ENCODE measurements at regions not wholly inside any gene's neighbourhood (a gene's known extent, or its start where the extent isn't known, plus 50 kb on each side); places are given as distances from the start of the nearest gene placed in this dataset.
"Not testable (repeated sequence)": the region's sequence is repeated elsewhere in the genome, so short reads cannot be mapped to it uniquely, and the experiment has no call there.

- DNase-seq (ENCODE audit: low spot score) = no peak
- no peak for ATAC-seq (ENCODE audit: low FRiP score)
- TF ChIP-seq, protein P1, sequence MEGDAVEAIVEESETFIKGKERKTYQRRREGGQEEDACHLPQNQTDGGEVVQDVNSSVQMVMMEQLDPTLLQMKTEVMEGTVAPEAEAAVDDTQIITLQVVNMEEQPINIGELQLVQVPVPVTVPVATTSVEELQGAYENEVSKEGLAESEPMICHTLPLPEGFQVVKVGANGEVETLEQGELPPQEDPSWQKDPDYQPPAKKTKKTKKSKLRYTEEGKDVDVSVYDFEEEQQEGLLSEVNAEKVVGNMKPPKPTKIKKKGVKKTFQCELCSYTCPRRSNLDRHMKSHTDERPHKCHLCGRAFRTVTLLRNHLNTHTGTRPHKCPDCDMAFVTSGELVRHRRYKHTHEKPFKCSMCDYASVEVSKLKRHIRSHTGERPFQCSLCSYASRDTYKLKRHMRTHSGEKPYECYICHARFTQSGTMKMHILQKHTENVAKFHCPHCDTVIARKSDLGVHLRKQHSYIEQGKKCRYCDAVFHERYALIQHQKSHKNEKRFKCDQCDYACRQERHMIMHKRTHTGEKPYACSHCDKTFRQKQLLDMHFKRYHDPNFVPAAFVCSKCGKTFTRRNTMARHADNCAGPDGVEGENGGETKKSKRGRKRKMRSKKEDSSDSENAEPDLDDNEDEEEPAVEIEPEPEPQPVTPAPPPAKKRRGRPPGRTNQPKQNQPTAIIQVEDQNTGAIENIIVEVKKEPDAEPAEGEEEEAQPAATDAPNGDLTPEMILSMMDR (IDR thresholded peaks at IDR 0.05) = no peak
Measured at GRCh38 chr7:20911081-20911480, 124.4 kb upstream of the SP8 start.

DNA sequence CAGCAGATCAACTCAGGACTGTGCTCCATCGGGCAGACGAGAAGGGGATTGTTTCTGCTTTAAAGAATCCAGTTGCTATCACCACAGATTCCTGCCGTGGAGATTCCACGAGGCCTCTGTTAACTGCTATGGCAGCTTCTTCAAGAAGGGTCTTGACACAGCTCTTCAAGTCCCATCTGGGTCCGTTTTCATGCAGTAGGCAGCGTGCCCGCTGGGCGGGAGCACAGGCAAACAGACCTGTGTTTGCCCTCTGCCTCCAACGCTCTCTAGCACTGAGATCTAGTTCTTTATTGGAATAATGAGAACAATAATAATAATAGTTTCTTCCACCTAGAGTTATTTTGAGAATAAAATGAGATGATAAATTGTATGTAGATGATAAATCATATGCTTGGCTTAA lies 127.2 kb upstream of the SP8 start:
- DNase-seq (ENCODE audit: low spot score) (no peak), ATAC-seq (ENCODE audit: low FRiP score) (no peak)
- TF ChIP-seq, protein P1 (IDR thresholded peaks at IDR 0.05) = no peak

DNA sequence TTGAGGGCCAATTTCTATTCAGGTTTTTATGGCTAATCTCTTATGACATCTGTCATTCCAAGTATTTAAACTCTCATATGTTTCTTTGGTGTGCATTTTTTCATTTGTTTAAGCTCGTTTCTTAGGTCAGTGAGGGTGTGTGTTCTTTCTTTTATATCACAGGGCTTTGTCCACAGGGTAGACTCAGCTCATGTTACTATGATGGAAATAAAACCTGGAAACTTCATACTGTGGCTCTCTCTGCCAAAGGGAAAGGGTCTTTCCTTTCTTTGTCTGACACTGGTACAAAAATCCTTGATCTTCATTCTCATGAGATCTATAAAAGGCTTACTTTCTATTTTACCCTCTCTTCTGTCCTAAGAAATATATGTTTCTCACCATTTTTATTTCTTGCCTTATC lies 129.6 kb upstream of the SP8 start:
- no peak for ATAC-seq (ENCODE audit: low FRiP score)
- DNase-seq (ENCODE audit: low spot score) = no peak
- TF ChIP-seq, protein P1 (IDR thresholded peaks at IDR 0.05) = no peak

DNA sequence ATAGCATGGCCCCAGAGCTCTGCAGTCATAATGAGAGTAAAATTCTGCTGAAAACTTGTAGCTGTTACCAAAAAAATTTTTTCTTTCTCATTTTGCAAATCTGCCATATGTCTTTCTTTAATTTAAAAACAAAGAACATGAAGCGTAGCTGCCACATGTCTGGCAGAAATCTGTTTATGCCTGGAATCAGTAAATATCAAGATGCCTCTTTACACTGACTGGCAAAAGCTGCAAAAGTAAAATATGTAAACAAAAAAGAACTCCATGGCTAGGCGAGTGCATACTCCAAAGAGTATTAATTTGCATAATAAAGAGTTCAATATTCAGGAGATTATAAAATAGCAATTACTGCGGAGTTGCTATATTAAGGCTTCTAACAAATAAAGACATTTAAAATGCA lies 130.9 kb upstream of the SP8 start:
- TF ChIP-seq, protein P1 (IDR thresholded peaks at IDR 0.05) = no peak
- DNase-seq (ENCODE audit: low spot score) (no peak), ATAC-seq (ENCODE audit: low FRiP score) (no peak)

DNA sequence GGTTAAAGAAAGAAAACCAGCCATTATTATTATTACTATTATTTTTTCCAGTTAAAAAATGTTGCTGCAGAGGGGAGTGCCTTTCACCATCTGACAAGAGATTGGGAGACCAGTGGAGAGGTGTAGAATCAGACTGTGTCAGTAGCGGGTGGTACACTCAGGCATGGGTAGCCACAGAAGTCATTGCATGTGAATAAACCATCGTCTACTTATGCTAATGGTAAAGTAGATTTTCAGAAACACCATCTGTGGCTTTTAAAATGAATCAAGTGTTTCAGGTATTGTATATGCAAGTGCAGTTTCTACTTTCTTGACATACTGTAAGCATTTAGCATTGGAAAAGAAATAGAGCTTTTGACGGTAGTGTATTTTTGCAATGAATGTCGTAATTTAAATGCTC lies 131.5 kb upstream of the SP8 start:
- TF ChIP-seq, protein P1 (IDR thresholded peaks at IDR 0.05) = no peak
- DNase-seq (ENCODE audit: low spot score) (no peak), ATAC-seq (ENCODE audit: low FRiP score) (no peak)

- not testable (repeated sequence) for DNase-seq (ENCODE audit: low spot score); ATAC-seq (ENCODE audit: low FRiP score)
Measured at GRCh38 chr7:20927178-20927577, 140.5 kb upstream of the SP8 start.

DNA sequence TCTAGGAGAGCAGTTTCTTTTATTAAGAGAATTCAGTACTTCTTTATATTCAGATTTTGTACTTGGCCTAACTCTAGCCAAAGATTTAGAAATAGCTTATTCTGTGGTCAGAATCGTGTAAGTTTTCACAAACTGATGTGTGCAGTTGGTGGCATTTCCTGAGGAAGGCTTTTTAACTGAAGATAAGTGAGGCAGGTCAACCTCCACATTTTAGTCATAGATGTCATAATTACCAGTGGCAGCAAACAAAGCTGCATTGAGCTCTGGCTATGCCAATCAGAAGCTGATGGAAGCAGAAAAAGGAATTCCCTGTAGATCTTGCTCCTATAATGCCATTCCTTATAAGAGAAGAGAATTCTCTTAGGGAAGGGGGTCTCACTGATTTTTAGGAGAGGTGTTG lies 141.3 kb upstream of the SP8 start:
- no peak for ATAC-seq (ENCODE audit: low FRiP score)
- no peak for DNase-seq (ENCODE audit: low spot score)
- TF ChIP-seq, protein P1 (IDR thresholded peaks at IDR 0.05) = no peak

DNA sequence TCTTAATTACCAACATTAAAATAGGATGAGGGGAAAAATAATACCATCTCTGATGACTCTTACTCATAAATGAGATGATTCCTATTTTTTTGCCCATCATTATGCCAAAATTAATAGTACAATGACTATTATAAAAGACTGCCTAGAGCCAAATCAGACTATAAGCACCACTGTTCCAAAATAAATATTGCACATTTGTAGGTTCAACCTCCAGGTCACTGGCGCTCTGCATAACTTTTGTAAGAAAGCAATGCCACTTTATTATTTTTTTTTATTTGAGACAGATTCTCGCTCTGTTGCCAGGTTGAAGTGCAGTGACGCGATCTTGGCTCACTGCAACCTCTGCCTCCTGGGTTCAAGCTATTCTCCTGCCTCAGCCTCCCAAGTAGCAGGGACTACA lies 142.5 kb upstream of the SP8 start:
- DNase-seq (ENCODE audit: low spot score) = no peak
- ATAC-seq (ENCODE audit: low FRiP score) = no peak
- TF ChIP-seq, protein P1 (IDR thresholded peaks at IDR 0.05) = no peak
